RWPE2 (cell line): ENCODE measurements at regions not wholly inside any gene's neighbourhood (a gene's known extent, or its start where the extent isn't known, plus 50 kb on each side); places are given as distances from the start of the nearest gene placed in this dataset.

Source experiments
- ATAC-seq: fragments of 200-7000 bp; cut with Tn5 transposase; 3 replicates; pipeline ENCODE4 v1.9.1; 2021; ENCODE audit warnings: low read depth
- DNase-seq: peaks from one replicate; pipeline ENCODE4 v3.0.0-alpha.2; 2020; ENCODE audit warnings: low spot score
- H3K27ac ChIP-seq: fragments of 450-650 bp; 2 replicates; pipeline ENCODE4 v1.5.1; 2017; ENCODE audit warnings: mild to moderate bottlenecking; ENCODE audit not compliant: poor library complexity, severe bottlenecking
- H3K27me3 ChIP-seq: fragments of 250-450 bp; sonication (Bioruptor Pico); 2 replicates; pipeline ENCODE4 v1.5.1; 2021; ENCODE audit warnings: mild to moderate bottlenecking, moderate library complexity; ENCODE audit not compliant: insufficient read depth, poor library complexity, severe bottlenecking
- H3K36me3 ChIP-seq: fragments of 250-450 bp; sonication (Bioruptor Pico); 2 replicates; pipeline ENCODE4 v1.5.1; 2020; ENCODE audit warnings: low read depth, mild to moderate bottlenecking, moderate library complexity
- H3K4me1 ChIP-seq: fragments of 250-450 bp; sonication (Bioruptor Pico); 2 replicates; pipeline ENCODE4 v1.5.1; 2021; ENCODE audit warnings: mild to moderate bottlenecking, moderate library complexity; ENCODE audit not compliant: insufficient read depth, poor library complexity, severe bottlenecking
- H3K4me3 ChIP-seq: fragments of 250-450 bp; sonication (Bioruptor Pico); 2 replicates; pipeline ENCODE4 v1.5.1; 2021; ENCODE audit warnings: mild to moderate bottlenecking, moderate library complexity; ENCODE audit not compliant: severe bottlenecking
- H3K9me3 ChIP-seq: fragments of 250-450 bp; sonication (Bioruptor Pico); 2 replicates; pipeline ENCODE4 v1.5.1; 2021; ENCODE audit warnings: mild to moderate bottlenecking, moderate library complexity; ENCODE audit not compliant: severe bottlenecking
- TF ChIP-seq, protein P1 (sequence below): fragments of 450-650 bp; IDR thresholded peaks from one replicate; pipeline ENCODE4 v1.5.1; 2017; ENCODE audit warnings: mild to moderate bottlenecking, moderate library complexity; ENCODE audit not compliant: poor library complexity, severe bottlenecking

DNA sequence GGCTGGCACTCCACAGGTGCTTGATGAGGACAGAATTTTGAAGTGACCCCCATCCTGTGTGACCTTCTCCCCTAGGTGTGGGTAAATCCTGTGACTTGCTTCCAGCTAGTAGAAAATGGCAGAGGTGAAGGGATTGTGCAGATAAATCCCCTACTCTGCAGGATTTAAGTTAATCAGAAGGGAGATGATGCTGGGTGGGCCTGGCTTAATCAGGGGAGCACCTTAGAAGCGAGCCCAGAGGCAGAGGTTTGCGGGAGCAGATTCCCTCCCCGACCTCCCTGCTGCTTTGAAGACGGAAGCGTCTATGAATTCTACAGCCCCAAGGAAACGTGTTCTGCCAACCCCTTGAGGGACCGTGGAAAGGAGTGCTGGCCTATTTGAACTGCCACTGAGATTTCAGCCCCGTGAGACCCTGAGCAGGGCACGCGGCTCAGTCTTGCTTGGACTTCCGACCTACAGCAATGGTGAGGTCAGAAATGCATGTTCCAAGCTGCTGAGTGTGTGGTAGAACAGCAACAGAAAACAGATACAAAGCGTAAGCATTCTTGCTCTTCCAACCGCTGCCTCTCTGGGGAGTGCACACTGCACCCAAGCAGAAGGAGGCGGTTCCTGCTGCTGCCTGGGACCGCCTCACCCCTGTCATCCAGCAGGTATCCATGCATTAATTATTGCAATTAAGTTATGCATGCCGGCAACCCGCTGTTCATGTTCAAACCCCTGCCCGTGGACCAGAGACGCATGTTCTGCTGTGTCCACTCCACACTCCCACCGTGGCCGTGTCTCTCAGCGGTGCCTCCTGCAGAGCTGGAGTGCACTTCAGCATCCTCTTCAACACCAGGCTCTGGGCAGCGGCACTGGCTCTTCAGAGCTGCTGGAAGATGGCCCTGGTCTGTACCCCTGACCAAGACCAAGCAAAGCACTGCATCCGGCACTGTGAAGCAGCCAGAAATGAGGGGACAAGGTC, 54.6 kb upstream of the RXRA start:
- Histone ChIP-seq H3K4me3 (no peak overlapping the region), H3K4me1 (no peaks in the 10 kb centered on the region), H3K27me3 (no peaks in the 10 kb centered on the region), H3K9me3 (no peaks in the 10 kb centered on the region), H3K36me3 (no peaks in the 10 kb centered on the region), H3K27ac (no peak overlapping the region)
- DNase-seq = no peak
- TF ChIP-seq, protein P1, sequence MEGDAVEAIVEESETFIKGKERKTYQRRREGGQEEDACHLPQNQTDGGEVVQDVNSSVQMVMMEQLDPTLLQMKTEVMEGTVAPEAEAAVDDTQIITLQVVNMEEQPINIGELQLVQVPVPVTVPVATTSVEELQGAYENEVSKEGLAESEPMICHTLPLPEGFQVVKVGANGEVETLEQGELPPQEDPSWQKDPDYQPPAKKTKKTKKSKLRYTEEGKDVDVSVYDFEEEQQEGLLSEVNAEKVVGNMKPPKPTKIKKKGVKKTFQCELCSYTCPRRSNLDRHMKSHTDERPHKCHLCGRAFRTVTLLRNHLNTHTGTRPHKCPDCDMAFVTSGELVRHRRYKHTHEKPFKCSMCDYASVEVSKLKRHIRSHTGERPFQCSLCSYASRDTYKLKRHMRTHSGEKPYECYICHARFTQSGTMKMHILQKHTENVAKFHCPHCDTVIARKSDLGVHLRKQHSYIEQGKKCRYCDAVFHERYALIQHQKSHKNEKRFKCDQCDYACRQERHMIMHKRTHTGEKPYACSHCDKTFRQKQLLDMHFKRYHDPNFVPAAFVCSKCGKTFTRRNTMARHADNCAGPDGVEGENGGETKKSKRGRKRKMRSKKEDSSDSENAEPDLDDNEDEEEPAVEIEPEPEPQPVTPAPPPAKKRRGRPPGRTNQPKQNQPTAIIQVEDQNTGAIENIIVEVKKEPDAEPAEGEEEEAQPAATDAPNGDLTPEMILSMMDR = no peak
- no peak for ATAC-seq

DNA sequence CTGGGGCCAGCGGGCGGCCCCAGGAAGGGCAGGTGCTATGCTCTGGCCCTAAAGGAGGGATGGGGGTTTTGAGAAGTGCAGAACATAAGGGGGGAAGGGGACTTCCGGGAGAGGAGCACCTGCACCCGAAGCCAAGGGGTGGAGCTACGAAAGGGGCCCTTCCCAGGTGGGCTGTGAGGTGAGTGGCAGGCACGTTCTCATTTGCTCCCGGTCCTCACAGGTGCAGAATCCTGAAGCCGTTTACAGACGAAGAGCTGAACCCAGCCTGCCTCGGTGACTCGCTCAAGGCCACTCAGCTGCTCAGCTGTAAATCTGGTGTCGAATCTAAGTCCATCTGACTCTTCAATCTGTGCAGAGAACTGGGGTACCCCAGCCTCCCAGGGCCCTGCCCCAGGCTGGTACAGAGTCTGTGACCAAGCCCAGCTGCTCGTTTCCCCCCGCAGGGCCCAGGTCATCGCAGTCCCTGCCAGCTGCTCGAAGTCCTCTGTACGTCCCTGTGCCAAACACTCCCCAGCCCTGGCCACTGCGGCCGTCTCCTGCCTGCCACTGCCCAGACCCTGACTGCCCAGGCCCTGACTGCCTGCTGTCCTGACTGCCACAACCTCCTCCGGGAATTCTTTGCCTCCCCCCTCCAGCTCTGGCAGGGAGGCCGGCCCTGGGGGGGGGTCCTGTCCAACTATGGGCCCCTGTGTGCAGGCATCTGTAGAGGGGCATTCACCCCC, 53.8 kb upstream of the RXRA start:
- ATAC-seq (no peak), DNase-seq (no peak)
- TF ChIP-seq, protein P1 = no peak
- Histone ChIP-seq H3K27ac (no peak overlapping the region), H3K4me3 (no peak overlapping the region), H3K27me3 (no peaks in the 10 kb centered on the region), H3K36me3 (no peaks in the 10 kb centered on the region), H3K9me3 (no peaks in the 10 kb centered on the region), H3K4me1 (no peaks in the 10 kb centered on the region)

DNA sequence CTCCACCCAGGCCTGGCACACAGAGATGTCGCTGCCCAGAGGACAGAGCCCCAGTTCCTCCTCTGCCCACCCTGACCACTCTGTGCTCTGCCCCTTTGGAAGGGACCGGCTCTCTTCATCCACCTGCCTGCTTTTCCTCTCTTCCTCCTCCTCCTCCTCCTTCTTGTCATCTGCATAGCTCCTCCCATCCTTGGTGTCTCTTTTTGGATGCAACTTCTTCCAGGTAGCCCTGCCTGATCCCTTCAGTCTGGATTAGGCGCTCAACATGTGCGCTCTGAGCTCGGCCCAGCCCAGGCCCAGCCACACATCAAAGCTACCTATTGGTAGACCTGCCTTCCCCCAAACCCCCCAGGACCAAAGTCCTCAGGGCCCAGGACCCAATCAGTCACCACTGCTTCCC, 52.6 kb upstream of the RXRA start:
- TF ChIP-seq, protein P1 = no peak
- Histone ChIP-seq H3K36me3 (no peaks in the 10 kb centered on the region), H3K4me1 (no peaks in the 10 kb centered on the region), H3K27ac (no peak overlapping the region), H3K9me3 (no peaks in the 10 kb centered on the region), H3K4me3 (no peak overlapping the region), H3K27me3 (no peaks in the 10 kb centered on the region)
- no peak for DNase-seq
- ATAC-seq = no peak

DNA sequence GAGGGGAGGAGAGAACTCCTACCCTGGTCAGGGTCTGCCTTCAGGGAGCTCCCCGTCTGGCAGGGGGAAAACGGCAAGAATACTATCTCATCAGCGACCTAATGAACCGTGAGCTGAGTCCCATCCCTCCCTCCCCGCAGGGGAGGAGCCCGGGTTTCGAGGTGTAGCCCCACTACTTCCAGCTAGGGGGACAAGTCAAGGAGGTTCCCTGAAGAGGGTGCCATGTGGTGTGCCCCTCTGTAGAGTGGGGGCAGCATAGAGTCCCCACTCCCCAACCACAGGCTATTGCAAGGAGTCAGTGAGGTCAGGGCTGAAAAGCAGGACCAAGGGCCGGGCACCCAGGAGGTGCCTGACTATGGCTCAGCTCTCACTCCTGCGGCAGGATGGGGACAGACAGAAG, 50.9 kb upstream of the RXRA start:
- DNase-seq (no peak), ATAC-seq (no peak)
- no peak overlapping the region for H3K4me3 ChIP-seq
- no peaks in the 10 kb centered on the region for H3K4me1 ChIP-seq
- TF ChIP-seq, protein P1 = no peak
- no peaks in the 10 kb centered on the region for H3K36me3 ChIP-seq
- H3K27me3 ChIP-seq = no peaks in the 10 kb centered on the region
- no peaks in the 10 kb centered on the region for H3K9me3 ChIP-seq
- no peak overlapping the region for H3K27ac ChIP-seq
